BLaER1 treated with 17β-estradiol and CSF1 and Interleukin-3, amounts not matched to agents 10 nM and 100 nM (cell line): ENCODE measurements at regions not wholly inside any gene's neighbourhood (a gene's known extent, or its start where the extent isn't known, plus 50 kb on each side); places are given as distances from the start of the nearest gene placed in this dataset.
A peak's percentile ranks its signal among the peaks of the same experiment; 100 is the strongest.
"Not testable (repeated sequence)": the region's sequence is repeated elsewhere in the genome, so short reads cannot be mapped to it uniquely, and the experiment has no call there.

Experiments used
- H3K27ac ChIP-seq, 11 experiments: shearing (Covaris generic); formaldehyde crosslinking; 2 replicates each; pipeline ENCODE4 v1.8.1; 2022
- H3K27me3 ChIP-seq, 11 experiments: shearing (Covaris generic); formaldehyde crosslinking; 2 replicates each; pipeline ENCODE4 v1.8.1; 2022
- H3K36me3 ChIP-seq, 11 experiments: shearing (Covaris generic); formaldehyde crosslinking; 2 replicates each; pipeline ENCODE4 v1.8.1; 2022
- H3K4me1 ChIP-seq, 10 experiments: shearing (Covaris generic); formaldehyde crosslinking; 2 replicates each; pipeline ENCODE4 v1.8.1; 2022
- H3K4me2 ChIP-seq, 11 experiments: shearing (Covaris generic); formaldehyde crosslinking; 2 replicates each; pipeline ENCODE4 v1.8.1; 2022
- H3K4me3 ChIP-seq, 10 experiments: shearing (Covaris generic); formaldehyde crosslinking; 2 replicates each; pipeline ENCODE4 v1.8.1; 2022
- H3K9ac ChIP-seq, 11 experiments: shearing (Covaris generic); formaldehyde crosslinking; 2 replicates each; pipeline ENCODE4 v1.8.1; 2022
- H3K9me3 ChIP-seq, 11 experiments: shearing (Covaris generic); formaldehyde crosslinking; replicated peaks in 1 of 11; 2 replicates each; pipeline ENCODE4 v1.8.1; 2022
- H4K20me1 ChIP-seq, 11 experiments: shearing (Covaris generic); formaldehyde crosslinking; 2 replicates each; pipeline ENCODE4 v1.8.1; 2022
- Cebpa-rat ChIP-seq, 11 experiments: shearing (Covaris generic); IDR thresholded peaks; 2 replicates each; pipeline ENCODE4 v1.8.1; 2022

GRCh38 chr16:76705892-76706291 lies 428.7 kb downstream of the CNTNAP4 start:
- H3K4me3 ChIP-seq = no peak overlapping the region
- H3K36me3 ChIP-seq = no peaks in the 10 kb centered on the region
- H3K27ac ChIP-seq = no peak overlapping the region
- TF ChIP-seq Cebpa-rat (IDR thresholded peaks at IDR 0.05) = no peak
- H3K27me3 ChIP-seq = no peaks in the 10 kb centered on the region
- no peak overlapping the region for H3K9ac ChIP-seq
- H3K4me1 ChIP-seq = peaks cover 0 to 13% (median 5%) of the 10 kb centered on the region in 10 experiments; a peak in 9 of 20 replicates
- no peaks in the 10 kb centered on the region for H4K20me1 ChIP-seq
- H3K9me3 ChIP-seq = no peaks in the 10 kb centered on the region
- no peak overlapping the region for H3K4me2 ChIP-seq

- H3K4me3 ChIP-seq = no peak overlapping the region
- no peak for TF ChIP-seq Cebpa-rat (IDR thresholded peaks at IDR 0.05)
Measured at GRCh38 chr16:76713191-76713590, 436.0 kb downstream of the CNTNAP4 start.

GRCh38 chr16:76716251-76716650 lies 439.1 kb downstream of the CNTNAP4 start:
- H3K27me3 ChIP-seq, H3K4me3 ChIP-seq, H3K9ac ChIP-seq, H4K20me1 ChIP-seq, H3K36me3 ChIP-seq, H3K9me3 ChIP-seq, H3K4me2 ChIP-seq, H3K4me1 ChIP-seq, H3K27ac ChIP-seq: not testable (repeated sequence)

More at GRCh38 chr16:76713191-76713590, 436.0 kb downstream of the CNTNAP4 start:
- Histone ChIP-seq H3K36me3 (no peaks in the 10 kb centered on the region), H3K9ac (no peak overlapping the region), H3K9me3 (peaks cover 0 to 10% (median 6%) of the 10 kb centered on the region in 11 experiments; a peak in 8 of 22 replicates), H3K27ac (no peak overlapping the region), H3K4me1 (peaks cover 0 to 13% (median 5%) of the 10 kb centered on the region in 10 experiments; a peak in 9 of 20 replicates), H3K27me3 (no peaks in the 10 kb centered on the region), H4K20me1 (no peaks in the 10 kb centered on the region), H3K4me2 (no peak overlapping the region)

GRCh38 chr16:76724181-76724580 lies 447.0 kb downstream of the CNTNAP4 start:
- Histone ChIP-seq H3K27me3 (no peaks in the 10 kb centered on the region), H3K4me1 (no peaks in the 10 kb centered on the region), H3K36me3 (no peaks in the 10 kb centered on the region), H3K4me3 (no peak overlapping the region), H4K20me1 (no peaks in the 10 kb centered on the region), H3K4me2 (no peak overlapping the region), H3K27ac (no peak overlapping the region), H3K9ac (no peak overlapping the region), H3K9me3 (no peaks in the 10 kb centered on the region)
- no peak for TF ChIP-seq Cebpa-rat (IDR thresholded peaks at IDR 0.05)

- H3K36me3 ChIP-seq = no peaks in the 10 kb centered on the region
- no peaks in the 10 kb centered on the region for H4K20me1 ChIP-seq
- H3K9me3 ChIP-seq = no peaks in the 10 kb centered on the region
- H3K9ac ChIP-seq = no peak overlapping the region
- H3K27me3 ChIP-seq = no peaks in the 10 kb centered on the region
- no peak overlapping the region for H3K27ac ChIP-seq
- no peak overlapping the region for H3K4me2 ChIP-seq
- H3K4me3 ChIP-seq = no peak overlapping the region
- H3K4me1 ChIP-seq = no peaks in the 10 kb centered on the region
- TF ChIP-seq Cebpa-rat (IDR thresholded peaks at IDR 0.05) = no peak
Measured at GRCh38 chr16:76729525-76729924, 452.3 kb downstream of the CNTNAP4 start.

- no peak for TF ChIP-seq Cebpa-rat (IDR thresholded peaks at IDR 0.05)
Measured at GRCh38 chr16:76732894-76733293, 455.7 kb downstream of the CNTNAP4 start.

GRCh38 chr16:76741623-76742022 lies 449.4 kb upstream of the MON1B start:
- Histone ChIP-seq H3K9ac (no peak overlapping the region), H3K9me3 (peaks cover 17 to 26% (median 19%) of the 10 kb centered on the region in 11 experiments), H3K4me3 (no peak overlapping the region), H3K27ac (no peak overlapping the region), H3K4me2 (no peak overlapping the region), H3K4me1 (no peaks in the 10 kb centered on the region), H4K20me1 (no peaks in the 10 kb centered on the region), H3K36me3 (no peaks in the 10 kb centered on the region), H3K27me3 (no peaks in the 10 kb centered on the region)
- TF ChIP-seq Cebpa-rat (IDR thresholded peaks at IDR 0.05) = no peak

More at GRCh38 chr16:76732894-76733293, 455.7 kb downstream of the CNTNAP4 start:
- Histone ChIP-seq H3K9ac (no peak overlapping the region), H3K36me3 (no peaks in the 10 kb centered on the region), H3K9me3 (no peaks in the 10 kb centered on the region), H3K4me3 (no peak overlapping the region), H3K27me3 (no peaks in the 10 kb centered on the region), H3K4me1 (no peaks in the 10 kb centered on the region), H4K20me1 (no peaks in the 10 kb centered on the region), H3K4me2 (no peak overlapping the region), H3K27ac (no peak overlapping the region)

- H3K9me3 ChIP-seq = no peaks in the 10 kb centered on the region; a peak in 1 of 22 replicates
- peak in 1 of 11 experiments; percentile 21; a peak in 1 of 22 replicates for TF ChIP-seq Cebpa-rat (IDR thresholded peaks at IDR 0.05)
- no peak overlapping the region for H3K4me2 ChIP-seq
- H3K4me3 ChIP-seq = no peak overlapping the region
- H3K4me1 ChIP-seq = no peaks in the 10 kb centered on the region
- H4K20me1 ChIP-seq = no peaks in the 10 kb centered on the region
- no peak overlapping the region for H3K9ac ChIP-seq
- no peak overlapping the region for H3K27ac ChIP-seq
- H3K36me3 ChIP-seq = no peaks in the 10 kb centered on the region
- no peaks in the 10 kb centered on the region for H3K27me3 ChIP-seq
Measured at GRCh38 chr16:76748461-76749348, 442.3 kb upstream of the MON1B start.

- H3K4me1 ChIP-seq = no peaks in the 10 kb centered on the region
- H3K36me3 ChIP-seq = no peaks in the 10 kb centered on the region
- no peaks in the 10 kb centered on the region; a peak in 1 of 22 replicates for H3K9me3 ChIP-seq
- H4K20me1 ChIP-seq = no peaks in the 10 kb centered on the region
- H3K4me2 ChIP-seq = no peak overlapping the region
- no peak for TF ChIP-seq Cebpa-rat (IDR thresholded peaks at IDR 0.05)
- no peak overlapping the region for H3K27ac ChIP-seq
- no peak overlapping the region for H3K9ac ChIP-seq
- no peak overlapping the region for H3K4me3 ChIP-seq
- no peaks in the 10 kb centered on the region for H3K27me3 ChIP-seq
Measured at GRCh38 chr16:76749780-76750375, 441.1 kb upstream of the MON1B start.
